NCI-H2171 treated with DMSO at 0.1 percent for 48 hours (cell line): ENCODE measurements at regions not wholly inside any gene's neighbourhood (a gene's known extent, or its start where the extent isn't known, plus 50 kb on each side); places are given as distances from the start of the nearest gene placed in this dataset.

Experiments used
- DNase-seq: peaks from one replicate; lab custom pipeline; 2025; lab: John Stamatoyannopoulos, UW

- DNase-seq: peak; percentile 70
Measured at GRCh38 chr13:112124141-112124540, 57.2 kb downstream of the SOX1 start.

GRCh38 chr13:112127564-112128330, 60.8 kb downstream of the SOX1 start:
- no peak for DNase-seq

GRCh38 chr13:112128331-112128610, 61.3 kb downstream of the SOX1 start:
- DNase-seq: no peak

- no peak for DNase-seq
Measured at GRCh38 chr13:112130418-112130817, 63.5 kb downstream of the SOX1 start.

- DNase-seq: no peak
Measured at GRCh38 chr13:112131081-112131712, 64.2 kb downstream of the SOX1 start.

GRCh38 chr13:112131713-112132113, 64.8 kb downstream of the SOX1 start:
- no peak for DNase-seq

- peak; percentile 36 for DNase-seq
Measured at GRCh38 chr13:112132142-112132541, 65.2 kb downstream of the SOX1 start.

- no peak for DNase-seq
Measured at GRCh38 chr13:112132619-112133018, 65.7 kb downstream of the SOX1 start.

GRCh38 chr13:112133499-112134390, 66.8 kb downstream of the SOX1 start:
- DNase-seq: no peak

- no peak for DNase-seq
Measured at GRCh38 chr13:112134391-112135075, 67.6 kb downstream of the SOX1 start.

GRCh38 chr13:112136095-112136494, 69.1 kb downstream of the SOX1 start:
- DNase-seq: no peak

- DNase-seq: no peak
Measured at GRCh38 chr13:112137144-112137543, 70.2 kb downstream of the SOX1 start.

- no peak for DNase-seq
Measured at GRCh38 chr13:112140366-112140765, 73.4 kb downstream of the SOX1 start.

GRCh38 chr13:112141643-112142400, 74.9 kb downstream of the SOX1 start:
- no peak for DNase-seq

GRCh38 chr13:112142401-112142930, 75.5 kb downstream of the SOX1 start:
- no peak for DNase-seq

GRCh38 chr13:112143046-112143752, 76.2 kb downstream of the SOX1 start:
- DNase-seq: no peak

GRCh38 chr13:112143753-112144615, 77.0 kb downstream of the SOX1 start:
- no peak for DNase-seq

- DNase-seq: no peak
Measured at GRCh38 chr13:112144616-112145550, 77.9 kb downstream of the SOX1 start.
